ENCODE measurements at regions not wholly inside any gene's neighbourhood (a gene's known extent, or its start where the extent isn't known, plus 50 kb on each side); places are given as distances from the start of the nearest gene placed in this dataset.

DNA sequence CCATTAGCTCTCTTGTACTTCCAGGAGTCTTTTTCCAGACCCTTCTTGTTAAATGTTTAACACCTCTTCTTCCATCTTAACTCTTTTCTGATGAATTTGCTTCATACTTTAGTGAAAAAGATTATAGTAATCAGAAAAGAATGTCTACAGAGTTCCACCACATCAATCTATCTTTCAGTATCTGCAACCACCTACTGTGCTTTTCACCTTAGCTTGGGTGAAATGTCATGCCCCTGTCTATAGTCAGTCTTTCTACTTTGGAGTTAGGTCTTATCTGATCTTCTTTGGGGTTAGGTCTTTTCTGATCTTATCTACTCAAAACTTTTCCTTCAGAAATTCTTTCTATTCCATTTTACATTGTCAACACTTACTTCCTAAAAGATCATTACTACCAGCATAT is 1310.2 kb downstream of the PCDH7 start:
- intact Hi-C loops (cut with micrococcal nuclease): no loop called here
- H3K27me3 Mint-ChIP-seq (ENCODE audit: insufficient read depth, unreplicated experiment): no peaks in the 10 kb centered on the region
- no TSS peak for BruUV-seq (replicated peaks)
- ChIA-PET POLR2A (no interaction called here), CTCF (interaction anchor here (0.6 kb wide), 1 partner anchor 1030 kb away, joined by 3 read pairs; no protein-coding TSS in a partner anchor)
- no peak for DNase-seq (ENCODE audit: unreplicated experiment)
- peaks cover 7% of the 10 kb centered on the region for H3K4me1 Mint-ChIP-seq (ENCODE audit: insufficient read depth, unreplicated experiment)
- H3K9me3 Mint-ChIP-seq (ENCODE audit: unreplicated experiment): no peaks in the 10 kb centered on the region
- no peak overlapping the region for H3K4me3 Mint-ChIP-seq (ENCODE audit: unreplicated experiment)
- no peaks in the 10 kb centered on the region for H3K36me3 Mint-ChIP-seq (ENCODE audit: insufficient read depth, unreplicated experiment)
- TF ChIP-seq CTCF (IDR thresholded peaks at IDR 0.05; ENCODE audit: unreplicated experiment): no peak
- no peak overlapping the region for H3K27ac Mint-ChIP-seq (ENCODE audit: low read depth, unreplicated experiment)

GRCh38 chr4:32031026-32031425 is 1310.9 kb downstream of the PCDH7 start:
- intact Hi-C loops (cut with micrococcal nuclease): no loop called here
- ChIA-PET POLR2A (no interaction called here), CTCF (no interaction called here)
- Mint-ChIP-seq H3K4me3 (ENCODE audit: unreplicated experiment) (no peak overlapping the region), H3K36me3 (ENCODE audit: insufficient read depth, unreplicated experiment) (no peaks in the 10 kb centered on the region), H3K27me3 (ENCODE audit: insufficient read depth, unreplicated experiment) (no peaks in the 10 kb centered on the region), H3K9me3 (ENCODE audit: unreplicated experiment) (no peaks in the 10 kb centered on the region), H3K27ac (ENCODE audit: low read depth, unreplicated experiment) (no peak overlapping the region), H3K4me1 (ENCODE audit: insufficient read depth, unreplicated experiment) (peaks cover 2% of the 10 kb centered on the region)
- no peak for DNase-seq (ENCODE audit: unreplicated experiment)
- no peak for TF ChIP-seq CTCF (IDR thresholded peaks at IDR 0.05; ENCODE audit: unreplicated experiment)
- BruUV-seq (replicated peaks): no TSS peak

GRCh38 chr4:32032136-32032672 is 1312.0 kb downstream of the PCDH7 start:
- H3K4me1 Mint-ChIP-seq (ENCODE audit: insufficient read depth, unreplicated experiment): no peaks in the 10 kb centered on the region

GRCh38 chr4:32037399-32037798 is 1317.2 kb downstream of the PCDH7 start:
- Mint-ChIP-seq H3K4me1 (ENCODE audit: insufficient read depth, unreplicated experiment) (no peaks in the 10 kb centered on the region), H3K27ac (ENCODE audit: low read depth, unreplicated experiment) (no peak overlapping the region), H3K27me3 (ENCODE audit: insufficient read depth, unreplicated experiment) (no peaks in the 10 kb centered on the region), H3K36me3 (ENCODE audit: insufficient read depth, unreplicated experiment) (no peaks in the 10 kb centered on the region), H3K4me3 (ENCODE audit: unreplicated experiment) (no peak overlapping the region), H3K9me3 (ENCODE audit: unreplicated experiment) (no peaks in the 10 kb centered on the region)
- no peak for TF ChIP-seq CTCF (IDR thresholded peaks at IDR 0.05; ENCODE audit: unreplicated experiment)
- intact Hi-C loops (cut with micrococcal nuclease): no loop called here
- no TSS peak for BruUV-seq (replicated peaks)
- ChIA-PET CTCF (interaction anchor here (0.7 kb wide), 1 partner anchor 349 kb away, joined by 4 read pairs; no protein-coding TSS in a partner anchor), POLR2A (interaction anchor here (0.7 kb wide), 1 partner anchor 46 kb away, joined by 3 read pairs; no protein-coding TSS in a partner anchor)
- no peak for DNase-seq (ENCODE audit: unreplicated experiment)

More at GRCh38 chr4:32032136-32032672, 1312.0 kb downstream of the PCDH7 start:
- ChIA-PET POLR2A (no interaction called here), CTCF (no interaction called here)
- intact Hi-C loops (cut with micrococcal nuclease): no loop called here
- Mint-ChIP-seq H3K36me3 (ENCODE audit: insufficient read depth, unreplicated experiment) (no peaks in the 10 kb centered on the region), H3K27me3 (ENCODE audit: insufficient read depth, unreplicated experiment) (no peaks in the 10 kb centered on the region), H3K27ac (ENCODE audit: low read depth, unreplicated experiment) (no peak overlapping the region), H3K9me3 (ENCODE audit: unreplicated experiment) (no peaks in the 10 kb centered on the region), H3K4me3 (ENCODE audit: unreplicated experiment) (no peak overlapping the region)
- BruUV-seq (replicated peaks): no TSS peak
- TF ChIP-seq CTCF (IDR thresholded peaks at IDR 0.05; ENCODE audit: unreplicated experiment): no peak
- no peak for DNase-seq (ENCODE audit: unreplicated experiment)

Measured in MCF 10A (cell line).